ENCODE measurements at regions not wholly inside any gene's neighbourhood (a gene's known extent, or its start where the extent isn't known, plus 50 kb on each side); places are given as distances from the start of the nearest gene placed in this dataset.

- H4K20me1 ChIP-seq = no peaks in the 10 kb centered on the region
- no peaks in the 10 kb centered on the region; a peak in 1 of 20 replicates for H3K4me1 ChIP-seq
- H3K27me3 ChIP-seq = no peaks in the 10 kb centered on the region
- H3K36me3 ChIP-seq = no peaks in the 10 kb centered on the region
- no peak overlapping the region for H3K4me2 ChIP-seq
- no peak overlapping the region for H3K4me3 ChIP-seq
- no peak overlapping the region for H3K27ac ChIP-seq
- peaks cover 0 to 10% (median 3%) of the 10 kb centered on the region in 11 experiments; a peak in 11 of 22 replicates for H3K9me3 ChIP-seq (replicated peaks in 1 of 11)
- H3K9ac ChIP-seq = no peak overlapping the region
- TF ChIP-seq Cebpa-rat (IDR thresholded peaks at IDR 0.05) = no peak
Measured at GRCh38 chr10:75326306-75326705, 75.3 kb downstream of the ZNF503 start.

GRCh38 chr10:75319274-75319673, 82.3 kb downstream of the ZNF503 start:
- Histone ChIP-seq H3K9me3 (replicated peaks in 1 of 11) (peaks cover 32 to 67% (median 49%) of the 10 kb centered on the region in 11 experiments), H3K27me3 (no peaks in the 10 kb centered on the region), H3K4me2 (no peak overlapping the region), H4K20me1 (no peaks in the 10 kb centered on the region), H3K4me3 (no peak overlapping the region), H3K4me1 (no peaks in the 10 kb centered on the region), H3K27ac (no peak overlapping the region), H3K9ac (no peak overlapping the region), H3K36me3 (no peaks in the 10 kb centered on the region)
- TF ChIP-seq Cebpa-rat (IDR thresholded peaks at IDR 0.05) = no peak

GRCh38 chr10:75314570-75314969, 78.8 kb upstream of the COMTD1 start:
- H3K9ac ChIP-seq = no peak overlapping the region
- H3K36me3 ChIP-seq = no peaks in the 10 kb centered on the region
- no peak for TF ChIP-seq Cebpa-rat (IDR thresholded peaks at IDR 0.05)
- H3K9me3 ChIP-seq (replicated peaks in 1 of 11) = peaks cover 38 to 64% (median 49%) of the 10 kb centered on the region in 11 experiments
- no peaks in the 10 kb centered on the region for H3K4me1 ChIP-seq
- H3K4me2 ChIP-seq = no peak overlapping the region
- H3K27ac ChIP-seq = no peak overlapping the region
- no peaks in the 10 kb centered on the region for H4K20me1 ChIP-seq
- no peak overlapping the region for H3K4me3 ChIP-seq
- H3K27me3 ChIP-seq = no peaks in the 10 kb centered on the region

- Histone ChIP-seq H3K9ac (no peak overlapping the region), H3K4me2 (no peak overlapping the region), H3K4me3 (no peak overlapping the region), H3K9me3 (replicated peaks in 1 of 11) (peaks cover 40 to 55% (median 47%) of the 10 kb centered on the region in 11 experiments), H3K27me3 (no peaks in the 10 kb centered on the region), H4K20me1 (no peaks in the 10 kb centered on the region), H3K36me3 (no peaks in the 10 kb centered on the region), H3K27ac (no peak overlapping the region), H3K4me1 (no peaks in the 10 kb centered on the region)
- no peak for TF ChIP-seq Cebpa-rat (IDR thresholded peaks at IDR 0.05)
Measured at GRCh38 chr10:75312440-75312839, 76.7 kb upstream of the COMTD1 start.

GRCh38 chr10:75305675-75306074, 69.9 kb upstream of the COMTD1 start:
- Histone ChIP-seq H3K27ac (no peak overlapping the region), H3K9me3 (replicated peaks in 1 of 11) (peaks cover 15 to 45% (median 31%) of the 10 kb centered on the region in 11 experiments), H3K9ac (no peak overlapping the region), H3K4me3 (no peak overlapping the region), H3K27me3 (no peaks in the 10 kb centered on the region), H3K36me3 (no peaks in the 10 kb centered on the region), H3K4me2 (no peak overlapping the region), H3K4me1 (no peaks in the 10 kb centered on the region), H4K20me1 (no peaks in the 10 kb centered on the region)
- TF ChIP-seq Cebpa-rat (IDR thresholded peaks at IDR 0.05) = no peak

- Histone ChIP-seq H3K27ac (no peak overlapping the region), H3K36me3 (no peaks in the 10 kb centered on the region), H3K4me1 (no peaks in the 10 kb centered on the region), H3K4me3 (no peak overlapping the region), H3K9ac (no peak overlapping the region), H3K27me3 (no peaks in the 10 kb centered on the region), H3K9me3 (replicated peaks in 1 of 11) (peaks cover 15 to 46% (median 31%) of the 10 kb centered on the region in 11 experiments), H3K4me2 (no peak overlapping the region), H4K20me1 (no peaks in the 10 kb centered on the region)
- no peak for TF ChIP-seq Cebpa-rat (IDR thresholded peaks at IDR 0.05)
Measured at GRCh38 chr10:75304741-75305390, 69.1 kb upstream of the COMTD1 start.

- Histone ChIP-seq H3K36me3 (no peaks in the 10 kb centered on the region), H3K9me3 (replicated peaks in 1 of 11) (peaks cover 15 to 50% (median 33%) of the 10 kb centered on the region in 11 experiments), H3K4me3 (no peak overlapping the region), H3K27me3 (no peaks in the 10 kb centered on the region), H3K4me2 (no peak overlapping the region), H3K4me1 (no peaks in the 10 kb centered on the region), H4K20me1 (no peaks in the 10 kb centered on the region), H3K9ac (no peak overlapping the region), H3K27ac (no peak overlapping the region)
- no peak for TF ChIP-seq Cebpa-rat (IDR thresholded peaks at IDR 0.05)
Measured at GRCh38 chr10:75304313-75304712, 68.6 kb upstream of the COMTD1 start.

GRCh38 chr10:75303045-75303777, 67.5 kb upstream of the COMTD1 start:
- Histone ChIP-seq H3K27me3 (no peaks in the 10 kb centered on the region), H3K9me3 (replicated peaks in 1 of 11) (peaks cover 15 to 41% (median 27%) of the 10 kb centered on the region in 11 experiments), H3K9ac (no peak overlapping the region), H3K27ac (no peak overlapping the region), H3K4me1 (no peaks in the 10 kb centered on the region), H3K4me3 (no peak overlapping the region), H4K20me1 (no peaks in the 10 kb centered on the region), H3K4me2 (no peak overlapping the region), H3K36me3 (no peaks in the 10 kb centered on the region)
- TF ChIP-seq Cebpa-rat (IDR thresholded peaks at IDR 0.05) = no peak

- H3K4me2 ChIP-seq = no peak overlapping the region
- H3K4me1 ChIP-seq = no peaks in the 10 kb centered on the region
- no peak for TF ChIP-seq Cebpa-rat (IDR thresholded peaks at IDR 0.05)
- no peaks in the 10 kb centered on the region for H3K36me3 ChIP-seq
- peaks cover 8 to 30% (median 17%) of the 10 kb centered on the region in 11 experiments; a peak in 17 of 22 replicates for H3K9me3 ChIP-seq (replicated peaks in 1 of 11)
- no peak overlapping the region for H3K4me3 ChIP-seq
- H4K20me1 ChIP-seq = no peaks in the 10 kb centered on the region
- no peak overlapping the region for H3K9ac ChIP-seq
- 0 out of 22 replicates have a peak, but pooled peaks cover 0 to 1% (median 0%) of the 10 kb centered on the region in 11 experiments for H3K27me3 ChIP-seq
- H3K27ac ChIP-seq = no peak overlapping the region
Measured at GRCh38 chr10:75302029-75302428, 66.3 kb upstream of the COMTD1 start.

Data from BLaER1 treated with 17β-estradiol and CSF1 and Interleukin-3, amounts not matched to agents 10 nM and 100 nM (cell line).